HEK293 (cell line): ENCODE measurements at regions not wholly inside any gene's neighbourhood (a gene's known extent, or its start where the extent isn't known, plus 50 kb on each side); places are given as distances from the start of the nearest gene placed in this dataset.

ENCODE experiments used
- CTCF ChIA-PET: fragments of 350-600 bp; formaldehyde crosslinking; extraction: SDS; loops from one replicate; lab custom pipeline; 2021; ENCODE audit warnings: antibody characterized with exemption; lab: Yijun Ruan, JAX
- POLR2A ChIA-PET: fragments of 300-600 bp; formaldehyde crosslinking; extraction: SDS; loops from one replicate; lab custom pipeline; 2020; ENCODE audit warnings: antibody characterized with exemption, inconsistent platforms; lab: Yijun Ruan, JAX
- H3K27ac ChIP-seq: fragments of 200-500 bp; sonication (Bioruptor generic); 2 replicates; pipeline ENCODE4 v1.5.1; 2014; ENCODE audit warnings: low read depth, low read length, control low read depth, inconsistent platforms; ENCODE audit errors: extremely low read depth
- H3K36me3 ChIP-seq, 2 experiments: fragments of 200-500 bp in 1 of 2; sonication (Bioruptor generic) in 1 of 2; 1 replicate in 1 of 2; 2 replicates in 1 of 2; pipeline ENCODE4 v1.5.1; 2014 to 2017; ENCODE audit warnings: inconsistent platforms in 2 of 2, low read length in 2 of 2; ENCODE audit not compliant: control insufficient read depth in 2 of 2, insufficient read depth in 1 of 2
- H3K4me1 ChIP-seq: fragments of 200-500 bp; sonication (Bioruptor generic); 2 replicates; pipeline ENCODE4 v1.5.1; 2014; ENCODE audit warnings: mild to moderate bottlenecking, low read length, inconsistent platforms; ENCODE audit not compliant: control insufficient read depth, insufficient read depth
- H3K4me3 ChIP-seq: 2 replicates; pipeline ENCODE4 v1.5.1; 2011; ENCODE audit warnings: low read depth, mild to moderate bottlenecking, control low read depth, low read length, moderate library complexity
- H3K9me3 ChIP-seq: fragments of 200-500 bp; sonication (Bioruptor generic); 2 replicates; pipeline ENCODE4 v1.5.1; 2014; ENCODE audit warnings: low read depth, low read length, inconsistent platforms; ENCODE audit not compliant: control insufficient read depth, insufficient read depth
- IKZF3 ChIP-seq: fragments of 450-650 bp; IDR thresholded peaks from 2 replicates; pipeline ENCODE4 v1.5.0; 2018; ENCODE audit warnings: missing biosample characterization, mild to moderate bottlenecking, missing genetic modification characterization, moderate library complexity
- KLF1 ChIP-seq: fragments of 450-650 bp; formaldehyde crosslinking; IDR thresholded peaks from 2 replicates; pipeline ENCODE4 v1.5.1; 2016; ENCODE audit warnings: missing biosample characterization, missing genetic modification characterization
- KLF9 ChIP-seq: fragments of 450-650 bp; formaldehyde crosslinking; IDR thresholded peaks from 2 replicates; pipeline ENCODE4 v1.5.1; 2016; ENCODE audit warnings: missing biosample characterization, missing genetic modification characterization, low read depth
- OSR2 ChIP-seq: fragments of 450-650 bp; formaldehyde crosslinking; IDR thresholded peaks from 2 replicates; pipeline ENCODE4 v1.5.1; 2016; ENCODE audit warnings: missing biosample characterization, missing genetic modification characterization
- SCRT1 ChIP-seq: fragments of 450-650 bp; formaldehyde crosslinking; IDR thresholded peaks from 2 replicates; pipeline ENCODE4 v1.5.1; 2016; ENCODE audit warnings: missing biosample characterization, missing genetic modification characterization, borderline replicate concordance
- SCRT2 ChIP-seq: fragments of 450-650 bp; formaldehyde crosslinking; IDR thresholded peaks from 2 replicates; pipeline ENCODE4 v1.5.1; 2016; ENCODE audit warnings: missing biosample characterization, missing genetic modification characterization
- TCF7L2 ChIP-seq: IDR thresholded peaks from 2 replicates; pipeline ENCODE4 v1.6.1; 2011; ENCODE audit warnings: low read depth, mild to moderate bottlenecking, inconsistent platforms, low read length, moderate library complexity, borderline replicate concordance
- WT1 ChIP-seq: fragments of 450-650 bp; formaldehyde crosslinking; IDR thresholded peaks from 2 replicates; pipeline ENCODE4 v1.5.1; 2016; ENCODE audit warnings: missing biosample characterization, missing genetic modification characterization
- ZBTB21 ChIP-seq: fragments of 450-650 bp; formaldehyde crosslinking; IDR thresholded peaks from 2 replicates; pipeline ENCODE4 v1.5.1; 2017; ENCODE audit warnings: missing biosample characterization, missing genetic modification characterization
- ZNF146 ChIP-seq: fragments of 450-650 bp; formaldehyde crosslinking; IDR thresholded peaks from 2 replicates; pipeline ENCODE4 v1.5.1; 2016; ENCODE audit warnings: missing biosample characterization, missing genetic modification characterization
- ZNF155 ChIP-seq: fragments of 450-650 bp; formaldehyde crosslinking; IDR thresholded peaks from 2 replicates; pipeline ENCODE4 v1.5.1; 2016; ENCODE audit warnings: missing biosample characterization, missing genetic modification characterization
- ZNF239 ChIP-seq: fragments of 450-650 bp; formaldehyde crosslinking; IDR thresholded peaks from 2 replicates; pipeline ENCODE4 v1.5.1; 2016; ENCODE audit warnings: missing biosample characterization, missing genetic modification characterization
- ZNF248 ChIP-seq: fragments of 450-650 bp; formaldehyde crosslinking; IDR thresholded peaks from 2 replicates; pipeline ENCODE4 v1.5.1; 2017; ENCODE audit warnings: missing biosample characterization, missing genetic modification characterization
- ZNF366 ChIP-seq: fragments of 450-650 bp; formaldehyde crosslinking; conservative IDR thresholded peaks from 2 replicates; pipeline ENCODE4 v1.5.1; 2016; ENCODE audit warnings: missing biosample characterization, missing genetic modification characterization
- ZNF473 ChIP-seq: fragments of 450-650 bp; formaldehyde crosslinking; IDR thresholded peaks from 2 replicates; pipeline ENCODE4 v1.5.1; 2017; ENCODE audit warnings: missing biosample characterization, missing genetic modification characterization
- ZNF626 ChIP-seq: fragments of 450-650 bp; sonication (Bioruptor Pico); formaldehyde crosslinking; IDR thresholded peaks from 2 replicates; pipeline ENCODE4 v1.5.1; 2018; ENCODE audit warnings: missing biosample characterization, missing genetic modification characterization, inconsistent platforms
- ZNF629 ChIP-seq: fragments of 450-650 bp; formaldehyde crosslinking; IDR thresholded peaks from 2 replicates; pipeline ENCODE4 v1.5.1; 2017; ENCODE audit warnings: missing biosample characterization, missing genetic modification characterization
- ZNF654 ChIP-seq: fragments of 450-650 bp; formaldehyde crosslinking; IDR thresholded peaks from 2 replicates; pipeline ENCODE4 v1.5.1; 2016; ENCODE audit warnings: low read depth, missing biosample characterization, missing genetic modification characterization
- ZNF76 ChIP-seq: fragments of 450-650 bp; formaldehyde crosslinking; IDR thresholded peaks from 2 replicates; pipeline ENCODE4; 2016; ENCODE audit warnings: low read depth, missing biosample characterization, missing genetic modification characterization, borderline replicate concordance
- ZNF830 ChIP-seq: fragments of 450-650 bp; IDR thresholded peaks from 2 replicates; pipeline ENCODE4 v1.5.0; 2018; ENCODE audit warnings: missing biosample characterization, missing genetic modification characterization, low read depth, mild to moderate bottlenecking, moderate library complexity
- TF ChIP-seq, protein P1 (sequence below): fragments of 450-650 bp; formaldehyde crosslinking; IDR thresholded peaks from 2 replicates; pipeline ENCODE4 v1.5.1; 2016; ENCODE audit warnings: missing biosample characterization, missing genetic modification characterization, low read depth
- TF ChIP-seq, protein P2 (sequence below): fragments of 450-650 bp; formaldehyde crosslinking; IDR thresholded peaks from 2 replicates; pipeline ENCODE4 v1.5.1; 2016; ENCODE audit warnings: missing biosample characterization, missing genetic modification characterization
- TF ChIP-seq, protein P3 (sequence below): fragments of 450-650 bp; formaldehyde crosslinking; IDR thresholded peaks from 2 replicates; pipeline ENCODE4 v1.5.1; 2016; ENCODE audit warnings: missing biosample characterization, missing genetic modification characterization
- TF ChIP-seq, protein P4 (sequence below): fragments of 450-650 bp; formaldehyde crosslinking; IDR thresholded peaks from 2 replicates; pipeline ENCODE4 v1.5.1; 2016; ENCODE audit warnings: missing biosample characterization, missing genetic modification characterization

DNA sequence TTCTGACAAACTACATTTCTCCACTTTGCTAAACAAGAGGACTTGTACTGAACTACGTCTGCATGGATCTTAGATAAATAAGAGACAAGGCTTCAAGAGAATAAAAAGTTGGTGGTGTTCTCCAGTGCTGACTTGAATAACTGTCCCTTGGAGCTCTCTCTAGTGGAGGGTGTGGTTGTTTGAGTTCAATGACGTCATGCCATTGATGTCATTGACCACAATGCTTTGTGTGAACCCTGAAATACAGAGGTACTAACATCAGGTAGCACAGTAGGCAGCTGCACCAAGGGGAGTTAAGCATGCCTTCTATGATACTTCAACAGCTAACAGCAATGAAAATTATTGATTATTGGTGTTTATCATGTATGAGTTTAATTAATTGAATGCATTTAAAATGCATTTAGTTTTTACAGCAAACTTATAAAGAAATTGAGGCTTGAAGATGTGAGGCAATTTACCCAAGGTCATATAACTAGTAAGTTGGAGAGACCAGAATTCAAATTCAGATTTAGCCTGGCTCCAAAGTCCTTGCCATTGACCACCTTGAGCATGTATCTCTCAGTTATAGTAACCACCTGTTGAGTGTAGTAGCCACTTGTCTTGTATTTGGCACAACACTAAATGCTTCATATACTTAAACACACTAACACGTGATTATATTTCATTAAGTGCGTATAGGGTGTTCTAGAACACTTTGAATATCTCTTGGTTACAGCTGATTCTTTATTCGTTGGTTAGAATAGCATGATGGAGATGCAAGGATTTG is 126.0 kb upstream of the ANKRD28 start:
- Histone ChIP-seq H3K9me3 (no peaks in the 10 kb centered on the region), H3K27ac (no peak overlapping the region), H3K4me3 (no peak overlapping the region), H3K4me1 (no peaks in the 10 kb centered on the region), H3K36me3 (no peaks in the 10 kb centered on the region)
- ChIA-PET CTCF (no interaction called here), POLR2A (no interaction called here)
- TF ChIP-seq SCRT2 (tag by site-specific recombination) (peak; percentile 90), SCRT1 (tag by site-specific recombination) (0 out of 2 replicates have a peak, but pooled peaks have one; percentile 52), KLF1 (tag by site-specific recombination) (0 out of 2 replicates have a peak, but pooled peaks have one; percentile 14), ZNF155 (tag by site-specific recombination) (no peak), KLF9 (tag by site-specific recombination) (0 out of 2 replicates have a peak, but pooled peaks have one; percentile 19), ZNF76 (tag by site-specific recombination) (no peak), ZNF629 (tag by site-specific recombination) (peak; percentile 84), OSR2 (0 out of 2 replicates have a peak, but pooled peaks have one; percentile 8), ZBTB21 (peak; percentile 85), ZNF239 (tag by site-specific recombination) (no peak)
- TF ChIP-seq, protein P1, sequence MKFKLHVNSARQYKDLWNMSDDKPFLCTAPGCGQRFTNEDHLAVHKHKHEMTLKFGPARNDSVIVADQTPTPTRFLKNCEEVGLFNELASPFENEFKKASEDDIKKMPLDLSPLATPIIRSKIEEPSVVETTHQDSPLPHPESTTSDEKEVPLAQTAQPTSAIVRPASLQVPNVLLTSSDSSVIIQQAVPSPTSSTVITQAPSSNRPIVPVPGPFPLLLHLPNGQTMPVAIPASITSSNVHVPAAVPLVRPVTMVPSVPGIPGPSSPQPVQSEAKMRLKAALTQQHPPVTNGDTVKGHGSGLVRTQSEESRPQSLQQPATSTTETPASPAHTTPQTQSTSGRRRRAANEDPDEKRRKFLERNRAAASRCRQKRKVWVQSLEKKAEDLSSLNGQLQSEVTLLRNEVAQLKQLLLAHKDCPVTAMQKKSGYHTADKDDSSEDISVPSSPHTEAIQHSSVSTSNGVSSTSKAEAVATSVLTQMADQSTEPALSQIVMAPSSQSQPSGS (tag by site-specific recombination) = peak; percentile 93
- TF ChIP-seq, protein P2, sequence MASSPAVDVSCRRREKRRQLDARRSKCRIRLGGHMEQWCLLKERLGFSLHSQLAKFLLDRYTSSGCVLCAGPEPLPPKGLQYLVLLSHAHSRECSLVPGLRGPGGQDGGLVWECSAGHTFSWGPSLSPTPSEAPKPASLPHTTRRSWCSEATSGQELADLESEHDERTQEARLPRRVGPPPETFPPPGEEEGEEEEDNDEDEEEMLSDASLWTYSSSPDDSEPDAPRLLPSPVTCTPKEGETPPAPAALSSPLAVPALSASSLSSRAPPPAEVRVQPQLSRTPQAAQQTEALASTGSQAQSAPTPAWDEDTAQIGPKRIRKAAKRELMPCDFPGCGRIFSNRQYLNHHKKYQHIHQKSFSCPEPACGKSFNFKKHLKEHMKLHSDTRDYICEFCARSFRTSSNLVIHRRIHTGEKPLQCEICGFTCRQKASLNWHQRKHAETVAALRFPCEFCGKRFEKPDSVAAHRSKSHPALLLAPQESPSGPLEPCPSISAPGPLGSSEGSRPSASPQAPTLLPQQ (tag by site-specific recombination) = no peak

DNA sequence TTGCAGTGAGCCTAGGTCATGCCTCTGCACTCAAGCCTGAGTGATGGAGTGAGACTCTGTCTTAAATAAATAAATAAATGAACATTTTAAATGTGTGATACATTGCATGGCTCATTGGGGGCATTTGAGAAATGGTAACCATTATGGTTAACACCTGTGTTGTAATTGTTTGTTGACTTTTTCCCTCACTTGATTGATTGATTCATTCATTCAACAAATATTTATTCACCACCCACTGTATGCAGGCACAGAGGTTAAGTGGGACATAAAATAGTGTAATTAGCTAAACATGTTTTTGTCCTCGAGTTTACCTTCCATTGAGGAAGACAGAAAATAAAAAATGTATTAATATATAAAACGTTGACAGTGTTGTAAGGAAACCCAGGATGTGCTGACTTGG is 127.1 kb upstream of the ANKRD28 start:
- Histone ChIP-seq H3K36me3 (no peaks in the 10 kb centered on the region), H3K4me3 (no peak overlapping the region), H3K9me3 (no peaks in the 10 kb centered on the region), H3K27ac (no peak overlapping the region), H3K4me1 (no peaks in the 10 kb centered on the region)
- TF ChIP-seq ZNF626 (no peak), ZNF654 (tag by site-specific recombination) (no peak), WT1 (tag by site-specific recombination) (0 out of 2 replicates have a peak, but pooled peaks have one; percentile 19), ZNF146 (no peak), ZNF366 (no peak), ZNF248 (tag by site-specific recombination) (no peak), IKZF3 (0 out of 2 replicates have a peak, but pooled peaks have one; percentile 26), TCF7L2 (no peak), ZNF830 (tag by site-specific recombination) (no peak), OSR2 (peak; percentile 23; the same call in 1 of the 2 replicates), ZNF473 (tag by site-specific recombination) (no peak)
- TF ChIP-seq, protein P3, sequence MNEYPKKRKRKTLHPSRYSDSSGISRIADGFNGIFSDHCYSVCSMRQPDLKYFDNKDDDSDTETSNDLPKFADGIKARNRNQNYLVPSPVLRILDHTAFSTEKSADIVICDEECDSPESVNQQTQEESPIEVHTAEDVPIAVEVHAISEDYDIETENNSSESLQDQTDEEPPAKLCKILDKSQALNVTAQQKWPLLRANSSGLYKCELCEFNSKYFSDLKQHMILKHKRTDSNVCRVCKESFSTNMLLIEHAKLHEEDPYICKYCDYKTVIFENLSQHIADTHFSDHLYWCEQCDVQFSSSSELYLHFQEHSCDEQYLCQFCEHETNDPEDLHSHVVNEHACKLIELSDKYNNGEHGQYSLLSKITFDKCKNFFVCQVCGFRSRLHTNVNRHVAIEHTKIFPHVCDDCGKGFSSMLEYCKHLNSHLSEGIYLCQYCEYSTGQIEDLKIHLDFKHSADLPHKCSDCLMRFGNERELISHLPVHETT (tag by site-specific recombination) = 0 out of 2 replicates have a peak, but pooled peaks have one; percentile 35
- TF ChIP-seq, protein P4, sequence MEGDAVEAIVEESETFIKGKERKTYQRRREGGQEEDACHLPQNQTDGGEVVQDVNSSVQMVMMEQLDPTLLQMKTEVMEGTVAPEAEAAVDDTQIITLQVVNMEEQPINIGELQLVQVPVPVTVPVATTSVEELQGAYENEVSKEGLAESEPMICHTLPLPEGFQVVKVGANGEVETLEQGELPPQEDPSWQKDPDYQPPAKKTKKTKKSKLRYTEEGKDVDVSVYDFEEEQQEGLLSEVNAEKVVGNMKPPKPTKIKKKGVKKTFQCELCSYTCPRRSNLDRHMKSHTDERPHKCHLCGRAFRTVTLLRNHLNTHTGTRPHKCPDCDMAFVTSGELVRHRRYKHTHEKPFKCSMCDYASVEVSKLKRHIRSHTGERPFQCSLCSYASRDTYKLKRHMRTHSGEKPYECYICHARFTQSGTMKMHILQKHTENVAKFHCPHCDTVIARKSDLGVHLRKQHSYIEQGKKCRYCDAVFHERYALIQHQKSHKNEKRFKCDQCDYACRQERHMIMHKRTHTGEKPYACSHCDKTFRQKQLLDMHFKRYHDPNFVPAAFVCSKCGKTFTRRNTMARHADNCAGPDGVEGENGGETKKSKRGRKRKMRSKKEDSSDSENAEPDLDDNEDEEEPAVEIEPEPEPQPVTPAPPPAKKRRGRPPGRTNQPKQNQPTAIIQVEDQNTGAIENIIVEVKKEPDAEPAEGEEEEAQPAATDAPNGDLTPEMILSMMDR = no peak
- ChIA-PET POLR2A (no interaction called here), CTCF (interaction anchor here (0.7 kb wide), 2 partner anchors 34 to 231 kb away, joined by 3 to 4 read pairs; no protein-coding TSS in a partner anchor)
